NB4 (cell line): ENCODE measurements at regions not wholly inside any gene's neighbourhood (a gene's known extent, or its start where the extent isn't known, plus 50 kb on each side); places are given as distances from the start of the nearest gene placed in this dataset.

Experiments used
- DNase-seq: peaks from one replicate; pipeline ENCODE4 v3.0.0; 2010; ENCODE audit warnings: low read depth
- H3K4me3 ChIP-seq: one replicate; pipeline ENCODE4 v1.5.1; 2011; ENCODE audit warnings: mild to moderate bottlenecking, low read depth, low read length, moderate library complexity
- MYC ChIP-seq: IDR thresholded peaks from 2 replicates; pipeline ENCODE4 v1.6.1; 2011; ENCODE audit warnings: low read depth, low read length
- POLR2A ChIP-seq: IDR thresholded peaks from 2 replicates; pipeline ENCODE4 v1.6.1; 2011; ENCODE audit warnings: mild to moderate bottlenecking; ENCODE audit not compliant: insufficient read length; ENCODE audit errors: extremely low read depth
- TF ChIP-seq, protein P1 (sequence below): IDR thresholded peaks from one replicate; pipeline ENCODE4 v1.5.1; 2012; ENCODE audit warnings: low read depth, low read length
- TF ChIP-seq, protein P2 (sequence below): IDR thresholded peaks from 2 replicates; pipeline ENCODE4 v1.6.1; 2011; ENCODE audit warnings: low read depth, low read length

DNA sequence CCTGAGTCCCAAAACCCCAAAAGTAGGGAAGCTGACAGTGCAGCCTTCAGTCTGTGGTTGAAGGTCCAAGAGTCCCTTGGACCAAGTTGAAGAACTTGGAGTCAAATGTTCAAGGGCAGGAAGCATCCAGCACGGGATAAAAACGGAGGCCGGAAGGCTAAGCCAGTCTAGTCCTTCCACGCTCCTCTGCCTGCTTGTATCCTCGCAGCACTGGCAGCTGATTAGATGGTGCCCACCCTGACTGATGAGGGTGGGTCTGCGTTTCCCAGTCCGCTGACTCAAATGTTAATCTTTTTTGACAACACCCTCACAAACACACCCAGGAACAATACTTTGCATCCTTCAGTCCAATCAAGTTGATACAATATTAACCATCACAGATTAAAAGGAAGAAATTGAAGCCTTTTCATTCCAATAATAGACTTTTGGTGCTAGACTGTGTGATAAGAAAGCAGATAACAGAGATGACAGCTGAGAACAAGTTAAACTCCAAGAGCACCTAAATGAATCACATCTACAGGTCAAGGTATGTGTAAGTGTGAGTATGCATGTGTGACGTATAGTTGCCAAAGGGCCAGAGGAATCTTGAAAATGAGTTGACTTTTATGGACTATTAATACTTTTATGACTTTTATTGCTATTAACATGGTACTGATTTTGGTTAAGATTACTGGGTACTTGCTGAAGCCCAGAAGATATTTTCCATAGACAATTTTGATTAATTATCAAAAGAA lies 933.5 kb upstream of the SOX9 start:
- TF ChIP-seq POLR2A (no peak), MYC (no peak)
- TF ChIP-seq, protein P1, sequence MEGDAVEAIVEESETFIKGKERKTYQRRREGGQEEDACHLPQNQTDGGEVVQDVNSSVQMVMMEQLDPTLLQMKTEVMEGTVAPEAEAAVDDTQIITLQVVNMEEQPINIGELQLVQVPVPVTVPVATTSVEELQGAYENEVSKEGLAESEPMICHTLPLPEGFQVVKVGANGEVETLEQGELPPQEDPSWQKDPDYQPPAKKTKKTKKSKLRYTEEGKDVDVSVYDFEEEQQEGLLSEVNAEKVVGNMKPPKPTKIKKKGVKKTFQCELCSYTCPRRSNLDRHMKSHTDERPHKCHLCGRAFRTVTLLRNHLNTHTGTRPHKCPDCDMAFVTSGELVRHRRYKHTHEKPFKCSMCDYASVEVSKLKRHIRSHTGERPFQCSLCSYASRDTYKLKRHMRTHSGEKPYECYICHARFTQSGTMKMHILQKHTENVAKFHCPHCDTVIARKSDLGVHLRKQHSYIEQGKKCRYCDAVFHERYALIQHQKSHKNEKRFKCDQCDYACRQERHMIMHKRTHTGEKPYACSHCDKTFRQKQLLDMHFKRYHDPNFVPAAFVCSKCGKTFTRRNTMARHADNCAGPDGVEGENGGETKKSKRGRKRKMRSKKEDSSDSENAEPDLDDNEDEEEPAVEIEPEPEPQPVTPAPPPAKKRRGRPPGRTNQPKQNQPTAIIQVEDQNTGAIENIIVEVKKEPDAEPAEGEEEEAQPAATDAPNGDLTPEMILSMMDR: no peak
- TF ChIP-seq, protein P2, sequence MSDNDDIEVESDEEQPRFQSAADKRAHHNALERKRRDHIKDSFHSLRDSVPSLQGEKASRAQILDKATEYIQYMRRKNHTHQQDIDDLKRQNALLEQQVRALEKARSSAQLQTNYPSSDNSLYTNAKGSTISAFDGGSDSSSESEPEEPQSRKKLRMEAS: no peak
- DNase-seq: no peak
- H3K4me3 ChIP-seq: no peak overlapping the region

DNA sequence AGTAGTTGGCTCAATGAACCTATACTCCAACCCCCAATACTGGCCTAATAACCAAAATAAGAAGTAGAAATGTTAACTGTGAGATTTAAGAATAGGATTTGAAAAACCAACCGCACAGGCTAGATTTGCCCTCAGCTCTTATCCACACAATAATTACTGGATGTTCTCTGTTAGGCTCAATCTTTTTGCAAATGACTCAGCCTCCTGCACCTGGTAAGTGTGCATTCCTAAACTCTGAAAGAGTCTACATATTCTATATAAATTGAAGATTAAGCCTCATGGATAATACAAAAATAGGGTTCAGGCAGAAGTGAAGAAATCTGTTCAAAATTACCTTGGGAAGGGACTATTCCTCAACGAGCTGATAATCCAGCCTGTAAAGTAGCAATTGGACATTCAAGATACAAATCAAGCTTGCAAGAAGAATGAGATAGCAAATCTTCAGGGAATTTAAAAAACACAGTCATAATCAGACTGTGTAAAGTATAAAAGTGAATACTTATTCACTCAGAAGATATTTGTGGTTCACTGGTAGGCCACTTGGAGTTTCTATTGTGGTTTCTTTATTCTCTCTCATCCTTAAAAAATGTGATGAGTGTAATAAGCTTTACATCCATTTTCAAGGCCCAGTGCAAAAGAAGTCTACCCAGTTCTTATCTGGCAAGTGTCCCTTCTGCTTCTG lies 931.9 kb upstream of the SOX9 start:
- no peak for DNase-seq
- H3K4me3 ChIP-seq: no peak overlapping the region
- TF ChIP-seq, protein P1: no peak
- TF ChIP-seq, protein P2: no peak
- TF ChIP-seq MYC (no peak), POLR2A (no peak)

DNA sequence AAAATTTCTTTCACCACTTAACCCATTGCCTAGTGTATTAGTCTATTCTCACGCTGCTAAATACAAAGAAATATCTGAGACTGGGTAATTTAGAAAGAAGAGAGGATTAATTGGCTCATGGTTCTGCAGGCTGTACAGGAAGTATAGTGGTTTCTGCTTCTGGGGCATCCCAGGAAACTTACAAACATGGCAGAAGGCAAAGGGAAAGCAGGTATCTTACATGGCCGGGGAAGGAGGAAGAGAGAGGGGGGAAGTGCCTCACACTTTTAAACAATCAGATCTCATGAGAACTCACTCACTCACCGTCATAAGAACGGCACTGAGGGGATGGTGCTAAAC lies 931.4 kb upstream of the SOX9 start:
- H3K4me3 ChIP-seq: no peak overlapping the region
- DNase-seq: no peak
- TF ChIP-seq, protein P2: no peak
- TF ChIP-seq, protein P1: no peak
- no peak for TF ChIP-seq MYC

DNA sequence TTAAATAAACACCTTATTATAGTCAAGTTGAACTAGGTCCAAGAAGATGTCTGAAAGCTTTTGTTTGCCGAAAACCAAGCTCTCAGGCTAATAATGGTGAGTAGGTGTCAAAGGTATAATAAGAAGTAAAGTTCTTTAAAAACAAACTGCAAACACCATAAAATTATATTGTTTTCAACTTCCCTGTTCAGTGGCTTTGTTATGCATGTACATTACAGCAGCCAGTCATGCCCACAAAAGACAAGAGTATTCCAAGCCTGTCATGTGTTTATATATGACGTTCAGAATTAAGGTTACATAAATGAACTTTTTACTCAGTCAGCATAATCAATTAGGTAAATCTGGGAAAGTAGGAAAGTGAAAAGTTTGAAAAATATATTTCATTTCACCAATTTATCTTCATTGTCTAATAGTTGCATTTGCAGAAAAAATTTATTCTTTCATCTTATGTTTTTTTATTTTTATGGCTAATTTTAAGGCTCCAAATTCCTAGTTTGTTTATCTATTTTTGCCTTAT lies 928.7 kb upstream of the SOX9 start:
- TF ChIP-seq POLR2A (no peak), MYC (no peak)
- TF ChIP-seq, protein P1: no peak
- TF ChIP-seq, protein P2: no peak
- H3K4me3 ChIP-seq: no peak overlapping the region

DNA sequence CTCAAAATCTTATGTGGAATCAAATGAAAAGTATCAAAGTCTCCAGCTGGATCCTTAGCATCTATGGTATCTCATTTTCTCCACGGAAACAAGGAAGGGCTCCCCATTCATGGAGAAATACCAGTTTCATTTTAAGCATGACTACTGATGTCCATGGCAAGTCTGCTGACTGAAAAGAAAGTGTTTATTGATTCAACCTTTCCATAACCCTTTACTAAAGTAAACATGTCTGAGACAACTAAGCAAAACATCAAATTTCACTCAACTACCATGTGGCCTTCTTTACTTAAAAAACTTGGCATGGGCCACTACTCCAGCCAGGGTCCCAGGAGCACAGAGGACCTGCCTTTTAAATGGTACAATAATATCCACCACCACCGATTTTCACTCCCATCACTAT lies 928.0 kb upstream of the SOX9 start:
- H3K4me3 ChIP-seq: no peak overlapping the region
- no peak for TF ChIP-seq MYC
- DNase-seq: no peak

More for the DNA sequence above, 928.7 kb upstream of the SOX9 start:
- DNase-seq: no peak

DNA sequence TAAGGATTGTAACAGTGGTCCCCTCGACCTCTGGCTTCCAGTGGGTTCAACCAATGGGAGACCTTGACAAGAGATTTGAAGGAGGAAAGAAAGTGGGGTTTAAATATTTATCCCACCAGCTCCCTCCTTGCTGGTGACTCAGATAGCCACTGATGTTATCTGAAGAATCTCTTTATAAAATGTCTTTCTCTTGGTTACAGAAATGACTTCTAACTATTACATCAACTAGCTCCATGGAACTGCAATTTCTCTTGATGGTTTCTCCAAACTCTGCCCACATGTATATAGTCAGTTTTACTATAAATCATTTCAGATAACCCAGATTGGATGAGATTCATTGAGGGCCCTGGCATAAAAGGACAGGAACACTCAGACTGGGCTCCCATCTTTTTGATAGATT lies 920.2 kb upstream of the SOX9 start:
- TF ChIP-seq, protein P2: no peak
- TF ChIP-seq, protein P1: no peak
- no peak for TF ChIP-seq POLR2A
- no peak for TF ChIP-seq MYC
- H3K4me3 ChIP-seq: no peak overlapping the region
- DNase-seq: no peak
